ENCODE measurements at regions not wholly inside any gene's neighbourhood (a gene's known extent, or its start where the extent isn't known, plus 50 kb on each side); places are given as distances from the start of the nearest gene placed in this dataset.

DNA sequence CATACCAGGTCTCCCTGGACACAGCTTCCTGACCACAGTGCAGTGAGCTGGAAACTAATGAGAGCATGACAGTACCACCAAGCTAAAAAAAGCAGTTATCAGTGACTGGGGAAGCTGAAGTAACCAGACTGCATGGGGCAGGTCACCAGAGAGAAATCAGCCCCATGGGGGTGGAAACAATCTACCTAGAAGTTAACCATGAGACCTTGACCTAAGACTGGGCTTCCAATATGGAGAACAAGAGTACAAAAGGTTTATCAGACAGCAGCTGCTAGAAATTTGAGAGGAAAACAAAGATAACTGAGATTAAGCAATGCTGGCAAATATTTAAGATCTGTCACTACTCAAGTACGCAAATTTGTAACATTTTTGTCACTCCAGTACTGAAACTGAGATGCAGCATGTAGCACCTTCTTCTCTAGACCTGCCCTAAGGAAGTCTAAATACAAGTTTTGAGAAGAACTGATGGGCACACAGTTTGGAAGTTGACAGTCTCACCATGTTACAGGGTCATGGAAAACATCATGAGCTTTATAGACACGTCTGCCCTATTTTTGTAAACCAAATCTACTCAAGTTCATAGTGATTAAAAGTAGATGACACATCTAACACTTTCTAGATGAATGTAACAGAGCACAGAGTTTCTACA, 2641.8 kb upstream of the PCDH20 start:
- TF ChIP-seq ZFX (IDR thresholded peaks at IDR 0.05; ENCODE audit: borderline replicate concordance) (no peak), CTCF (IDR thresholded peaks at IDR 0.05) (no peak)
- no peak overlapping the region for H3K27ac ChIP-seq

- TF ChIP-seq ZFX (IDR thresholded peaks at IDR 0.05; ENCODE audit: borderline replicate concordance): no peak
- TF ChIP-seq CTCF (IDR thresholded peaks at IDR 0.05): no peak
- H3K27ac ChIP-seq: no peak overlapping the region
Observed at GRCh38 chr13:64054321-64054720, 2638.7 kb upstream of the PCDH20 start.

- no peak overlapping the region for H3K27ac ChIP-seq
- TF ChIP-seq CTCF (IDR thresholded peaks at IDR 0.05) (no peak), ZFX (IDR thresholded peaks at IDR 0.05; ENCODE audit: borderline replicate concordance) (no peak)
Observed at GRCh38 chr13:64052521-64052920, 2636.9 kb upstream of the PCDH20 start.

- no peak overlapping the region for H3K27ac ChIP-seq
- no peak for TF ChIP-seq ZFX (IDR thresholded peaks at IDR 0.05; ENCODE audit: borderline replicate concordance)
- no peak for TF ChIP-seq CTCF (IDR thresholded peaks at IDR 0.05)
Observed at GRCh38 chr13:64051278-64051677, 2635.6 kb upstream of the PCDH20 start.

DNA sequence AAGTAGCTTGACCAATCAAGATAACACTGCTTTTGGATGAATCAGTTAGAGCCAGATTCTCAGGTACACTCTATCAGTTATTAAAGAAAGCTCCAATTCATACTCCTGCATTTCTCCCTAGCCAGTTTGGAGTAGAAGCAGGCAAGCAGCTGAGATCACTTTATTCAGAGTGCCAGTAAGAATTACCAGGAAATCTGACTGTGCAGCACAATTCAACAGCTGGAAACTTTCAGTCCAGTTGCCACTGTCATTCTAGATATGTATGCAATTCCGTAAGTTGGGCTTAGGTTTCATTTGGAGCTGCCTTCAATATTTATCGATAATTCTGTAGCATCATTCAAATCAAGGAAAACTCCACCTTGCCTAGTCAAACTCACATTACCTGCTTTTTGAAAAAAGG, 2625.6 kb upstream of the PCDH20 start:
- no peak for TF ChIP-seq ZFX (IDR thresholded peaks at IDR 0.05; ENCODE audit: borderline replicate concordance)
- no peak for TF ChIP-seq CTCF (IDR thresholded peaks at IDR 0.05)
- H3K27ac ChIP-seq: no peak overlapping the region

DNA sequence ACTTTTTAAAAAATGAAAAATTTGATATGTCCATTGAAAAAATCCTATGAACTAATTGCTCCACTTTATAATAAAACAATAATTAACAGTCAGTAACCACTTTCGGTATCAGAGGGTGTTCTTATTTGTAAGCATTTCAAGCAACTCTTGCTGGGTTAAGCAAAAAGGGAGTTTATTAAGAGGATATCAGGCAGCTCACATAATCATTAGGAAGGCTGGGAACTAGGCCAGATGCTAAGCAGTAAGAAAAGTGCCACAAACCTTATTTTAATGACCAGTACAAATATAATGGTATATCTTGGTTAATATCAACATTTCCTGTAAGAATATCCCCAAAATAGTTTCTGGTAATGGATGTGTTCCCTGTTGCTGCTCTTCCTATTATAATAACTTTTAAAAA, 2618.3 kb upstream of the PCDH20 start:
- TF ChIP-seq CTCF (IDR thresholded peaks at IDR 0.05) (no peak), ZFX (IDR thresholded peaks at IDR 0.05; ENCODE audit: borderline replicate concordance) (no peak)
- H3K27ac ChIP-seq: peak overlapping the region; percentile 28; the same call in 1 of the 2 replicates

DNA sequence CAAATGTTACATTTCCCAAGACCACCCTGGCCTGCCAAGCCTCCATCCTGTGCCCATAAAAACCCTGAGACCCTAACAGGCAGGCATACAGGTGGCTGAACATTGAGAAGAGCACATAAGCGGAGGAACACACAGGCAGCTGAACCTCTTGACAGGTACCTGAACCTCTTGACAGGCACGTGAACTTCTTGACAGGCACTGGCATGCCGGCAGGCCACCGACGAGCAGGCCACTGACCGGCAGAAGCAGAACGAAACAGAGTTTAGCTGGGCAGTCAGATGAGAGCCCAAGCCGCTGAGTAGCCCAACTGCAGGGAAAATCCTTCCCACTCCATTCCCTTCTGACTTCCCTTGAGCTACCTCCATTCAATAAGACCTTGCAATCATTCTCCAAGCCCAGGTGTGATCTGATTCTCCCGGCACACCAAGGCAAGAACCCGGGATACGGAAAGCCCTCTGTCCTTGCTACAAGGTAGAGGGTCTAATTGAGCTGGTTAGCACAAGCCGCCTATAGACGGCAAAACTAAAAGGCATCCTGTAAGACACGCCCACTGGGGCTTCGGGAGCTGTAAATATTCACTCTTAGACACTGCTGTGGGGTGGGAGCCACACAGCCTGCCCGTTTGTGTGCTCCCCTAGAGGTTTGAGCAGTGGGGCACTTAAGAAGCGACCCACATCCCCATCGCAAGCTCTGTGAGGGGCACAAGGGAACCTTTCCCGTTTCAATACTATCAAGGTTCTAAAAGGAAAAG, 2613.9 kb upstream of the PCDH20 start:
- TF ChIP-seq ZFX (IDR thresholded peaks at IDR 0.05; ENCODE audit: borderline replicate concordance): no peak
- H3K27ac ChIP-seq: no peak overlapping the region

All from 22Rv1 (cell line).